ENCODE measurements at regions not wholly inside any gene's neighbourhood (a gene's known extent, or its start where the extent isn't known, plus 50 kb on each side); places are given as distances from the start of the nearest gene placed in this dataset.
A peak's percentile ranks its signal among the peaks of the same experiment; 100 is the strongest.

DNA sequence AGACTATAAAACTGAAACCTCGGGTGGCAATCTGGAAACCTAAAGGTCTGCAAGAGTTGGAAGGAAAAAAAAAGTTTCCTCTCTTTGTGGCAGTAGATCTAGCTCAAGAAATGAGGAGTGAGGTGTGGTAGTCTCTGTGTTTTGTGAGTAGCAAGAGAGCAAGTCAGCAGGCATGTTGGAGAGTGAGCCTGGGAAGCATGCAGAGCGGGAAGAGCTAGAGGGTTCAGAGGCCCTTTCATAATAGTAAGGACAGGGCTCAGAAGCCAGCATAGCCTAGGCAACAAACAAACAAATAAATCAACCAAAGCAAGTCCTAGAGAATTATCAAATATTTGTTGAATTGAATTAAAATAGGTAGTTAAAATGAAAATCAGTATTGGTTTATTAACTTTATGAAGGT lies 189.7 kb upstream of the CBLB start:
- H3K4me2 ChIP-seq (ENCODE audit: low read length): no peak overlapping the region
- H4K12ac ChIP-seq (ENCODE audit: low read depth, low read length): no peak overlapping the region
- no peaks in the 10 kb centered on the region for H3K4me1 ChIP-seq (ENCODE audit: control insufficient read depth in 1 of 2, insufficient read depth in 2 of 2, low read length in 2 of 2)
- no peak overlapping the region for H3K14ac ChIP-seq (ENCODE audit: low read length)
- no peaks in the 10 kb centered on the region for H3K9me3 ChIP-seq (ENCODE audit: insufficient read depth, low read depth, low read length)
- no peak overlapping the region for H3K4ac ChIP-seq (ENCODE audit: low read depth, low read length)
- H3K4me3 ChIP-seq (ENCODE audit: low read depth, low read length): no peak overlapping the region
- H2BK12ac ChIP-seq (ENCODE audit: low read length): no peak overlapping the region
- no peaks in the 10 kb centered on the region for H3K79me2 ChIP-seq (ENCODE audit: control insufficient read depth, insufficient read depth, low read length, poor library complexity)
- H3K27me3 ChIP-seq (ENCODE audit: insufficient read depth, low read length): no peaks in the 10 kb centered on the region
- H2AFZ ChIP-seq (ENCODE audit: insufficient read depth, low read length, poor library complexity): no peak overlapping the region
- H2AK5ac ChIP-seq (ENCODE audit: low read length): no peak overlapping the region
- H3K9ac ChIP-seq (ENCODE audit: low read length): no peak overlapping the region
- H2BK120ac ChIP-seq (ENCODE audit: insufficient read depth, low read length, poor library complexity): no peak overlapping the region
- no peaks in the 10 kb centered on the region for H3K36me3 ChIP-seq (ENCODE audit: control insufficient read depth in 1 of 2, insufficient read depth in 2 of 2, low read length in 2 of 2)
- H4K91ac ChIP-seq (ENCODE audit: low read depth, low read length): no peak overlapping the region
- no peak overlapping the region for H3K23ac ChIP-seq (ENCODE audit: low read length)
- no peaks in the 10 kb centered on the region for H3K79me1 ChIP-seq (ENCODE audit: low read length)
- H3K27ac ChIP-seq (ENCODE audit: low read depth, low read length): no peak overlapping the region
- no peak overlapping the region for H3K18ac ChIP-seq (ENCODE audit: low read length)
- peak; percentile 61 to 86 for DNase-seq
- no CpG with 5 or more reads among the region's 2 CpGs for WGBS (ENCODE audit: extremely low coverage, insufficient coverage, insufficient read length)
- H2BK5ac ChIP-seq (ENCODE audit: low read depth, low read length, poor library complexity): no peak overlapping the region
- H4K8ac ChIP-seq (ENCODE audit: low read depth, low read length): no peak overlapping the region

- no peak overlapping the region for H3K4ac ChIP-seq (ENCODE audit: low read depth, low read length)
- no peak overlapping the region for H4K12ac ChIP-seq (ENCODE audit: low read depth, low read length)
- no peak overlapping the region for H2AFZ ChIP-seq (ENCODE audit: insufficient read depth, low read length, poor library complexity)
- H3K9ac ChIP-seq (ENCODE audit: low read length): no peak overlapping the region
- no peak overlapping the region for H4K91ac ChIP-seq (ENCODE audit: low read depth, low read length)
- no peaks in the 10 kb centered on the region for H3K79me2 ChIP-seq (ENCODE audit: control insufficient read depth, insufficient read depth, low read length, poor library complexity)
- no CpG with 5 or more reads among the region's 2 CpGs for WGBS (ENCODE audit: extremely low coverage, insufficient coverage, insufficient read length)
- no peaks in the 10 kb centered on the region for H3K79me1 ChIP-seq (ENCODE audit: low read length)
- H3K27ac ChIP-seq (ENCODE audit: low read depth, low read length): no peak overlapping the region
- H3K23ac ChIP-seq (ENCODE audit: low read length): no peak overlapping the region
- H3K14ac ChIP-seq (ENCODE audit: low read length): no peak overlapping the region
- no peak overlapping the region for H2BK120ac ChIP-seq (ENCODE audit: insufficient read depth, low read length, poor library complexity)
- no peak overlapping the region for H2BK12ac ChIP-seq (ENCODE audit: low read length)
- DNase-seq: no peak
- H3K4me1 ChIP-seq (ENCODE audit: control insufficient read depth in 1 of 2, insufficient read depth in 2 of 2, low read length in 2 of 2): no peaks in the 10 kb centered on the region
- H3K9me3 ChIP-seq (ENCODE audit: insufficient read depth, low read depth, low read length): no peaks in the 10 kb centered on the region
- H4K8ac ChIP-seq (ENCODE audit: low read depth, low read length): no peak overlapping the region
- no peak overlapping the region for H2BK5ac ChIP-seq (ENCODE audit: low read depth, low read length, poor library complexity)
- no peak overlapping the region for H3K4me2 ChIP-seq (ENCODE audit: low read length)
- no peaks in the 10 kb centered on the region for H3K27me3 ChIP-seq (ENCODE audit: insufficient read depth, low read length)
- no peak overlapping the region for H3K18ac ChIP-seq (ENCODE audit: low read length)
- no peaks in the 10 kb centered on the region for H3K36me3 ChIP-seq (ENCODE audit: control insufficient read depth in 1 of 2, insufficient read depth in 2 of 2, low read length in 2 of 2)
- no peak overlapping the region for H2AK5ac ChIP-seq (ENCODE audit: low read length)
- H3K4me3 ChIP-seq (ENCODE audit: low read depth, low read length): no peak overlapping the region
Measured at GRCh38 chr3:106059953-106060517, 191.2 kb upstream of the CBLB start.

DNA sequence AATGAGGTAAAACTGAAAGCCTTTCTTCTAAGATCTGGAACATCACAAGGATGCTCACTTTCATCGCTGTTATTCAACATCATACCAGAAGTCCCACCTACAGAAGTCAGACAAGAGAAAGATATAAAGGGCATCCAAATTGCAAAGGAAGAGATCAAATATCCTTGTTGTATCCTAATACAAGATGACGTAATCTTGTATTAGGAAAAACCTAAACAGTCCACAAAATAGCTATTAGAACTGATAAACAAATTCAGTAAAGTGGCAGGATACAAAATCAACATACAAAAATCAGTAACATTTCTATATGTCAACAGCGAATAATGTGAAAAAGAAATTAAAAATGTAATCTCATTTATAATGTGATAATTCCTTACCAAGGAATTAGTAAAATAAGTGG lies 195.1 kb upstream of the CBLB start:
- Histone ChIP-seq H2BK5ac (ENCODE audit: low read depth, low read length, poor library complexity) (no peak overlapping the region), H2AK5ac (ENCODE audit: low read length) (no peak overlapping the region), H3K9ac (ENCODE audit: low read length) (no peak overlapping the region), H4K8ac (ENCODE audit: low read depth, low read length) (no peak overlapping the region), H3K18ac (ENCODE audit: low read length) (no peak overlapping the region), H3K27ac (ENCODE audit: low read depth, low read length) (no peak overlapping the region), H3K9me3 (ENCODE audit: insufficient read depth, low read depth, low read length) (no peaks in the 10 kb centered on the region), H3K14ac (ENCODE audit: low read length) (no peak overlapping the region), H3K4me2 (ENCODE audit: low read length) (no peak overlapping the region), H3K23ac (ENCODE audit: low read length) (no peak overlapping the region), H3K4me3 (ENCODE audit: low read depth, low read length) (no peak overlapping the region), H2BK12ac (ENCODE audit: low read length) (no peak overlapping the region), H3K79me2 (ENCODE audit: control insufficient read depth, insufficient read depth, low read length, poor library complexity) (no peaks in the 10 kb centered on the region), H3K4ac (ENCODE audit: low read depth, low read length) (no peak overlapping the region), H4K12ac (ENCODE audit: low read depth, low read length) (no peak overlapping the region), H3K27me3 (ENCODE audit: insufficient read depth, low read length) (no peaks in the 10 kb centered on the region), H4K91ac (ENCODE audit: low read depth, low read length) (no peak overlapping the region), H3K4me1 (ENCODE audit: control insufficient read depth in 1 of 2, insufficient read depth in 2 of 2, low read length in 2 of 2) (no peaks in the 10 kb centered on the region), H3K36me3 (ENCODE audit: control insufficient read depth in 1 of 2, insufficient read depth in 2 of 2, low read length in 2 of 2) (no peaks in the 10 kb centered on the region), H2BK120ac (ENCODE audit: insufficient read depth, low read length, poor library complexity) (no peak overlapping the region), H3K79me1 (ENCODE audit: low read length) (no peaks in the 10 kb centered on the region), H2AFZ (ENCODE audit: insufficient read depth, low read length, poor library complexity) (no peak overlapping the region)
- WGBS (ENCODE audit: extremely low coverage, insufficient coverage, insufficient read length): no CpG with 5 or more reads among the region's 3 CpGs
- DNase-seq: no peak

GRCh38 chr3:106065831-106066230 lies 197.0 kb upstream of the CBLB start:
- H3K36me3 ChIP-seq (ENCODE audit: control insufficient read depth in 1 of 2, insufficient read depth in 2 of 2, low read length in 2 of 2): no peaks in the 10 kb centered on the region
- H3K14ac ChIP-seq (ENCODE audit: low read length): no peak overlapping the region
- no peak overlapping the region for H3K18ac ChIP-seq (ENCODE audit: low read length)
- H3K27ac ChIP-seq (ENCODE audit: low read depth, low read length): no peak overlapping the region
- H3K23ac ChIP-seq (ENCODE audit: low read length): no peak overlapping the region
- H3K9ac ChIP-seq (ENCODE audit: low read length): no peak overlapping the region
- no peak overlapping the region for H2BK12ac ChIP-seq (ENCODE audit: low read length)
- no peak overlapping the region for H3K4ac ChIP-seq (ENCODE audit: low read depth, low read length)
- H2AK5ac ChIP-seq (ENCODE audit: low read length): no peak overlapping the region
- no peaks in the 10 kb centered on the region for H3K27me3 ChIP-seq (ENCODE audit: insufficient read depth, low read length)
- H2BK120ac ChIP-seq (ENCODE audit: insufficient read depth, low read length, poor library complexity): no peak overlapping the region
- no peaks in the 10 kb centered on the region for H3K4me1 ChIP-seq (ENCODE audit: control insufficient read depth in 1 of 2, insufficient read depth in 2 of 2, low read length in 2 of 2)
- no peaks in the 10 kb centered on the region for H3K9me3 ChIP-seq (ENCODE audit: insufficient read depth, low read depth, low read length)
- H4K91ac ChIP-seq (ENCODE audit: low read depth, low read length): no peak overlapping the region
- H3K79me2 ChIP-seq (ENCODE audit: control insufficient read depth, insufficient read depth, low read length, poor library complexity): no peaks in the 10 kb centered on the region
- H4K8ac ChIP-seq (ENCODE audit: low read depth, low read length): no peak overlapping the region
- H2AFZ ChIP-seq (ENCODE audit: insufficient read depth, low read length, poor library complexity): no peak overlapping the region
- no peak overlapping the region for H3K4me3 ChIP-seq (ENCODE audit: low read depth, low read length)
- no peak overlapping the region for H4K12ac ChIP-seq (ENCODE audit: low read depth, low read length)
- no peak for DNase-seq
- no peak overlapping the region for H2BK5ac ChIP-seq (ENCODE audit: low read depth, low read length, poor library complexity)
- no peaks in the 10 kb centered on the region for H3K79me1 ChIP-seq (ENCODE audit: low read length)
- no peak overlapping the region for H3K4me2 ChIP-seq (ENCODE audit: low read length)

Measured in trophoblast cell (in vitro differentiated cells and primary cell).